ENCODE measurements at regions not wholly inside any gene's neighbourhood (a gene's known extent, or its start where the extent isn't known, plus 50 kb on each side); places are given as distances from the start of the nearest gene placed in this dataset.

DNA sequence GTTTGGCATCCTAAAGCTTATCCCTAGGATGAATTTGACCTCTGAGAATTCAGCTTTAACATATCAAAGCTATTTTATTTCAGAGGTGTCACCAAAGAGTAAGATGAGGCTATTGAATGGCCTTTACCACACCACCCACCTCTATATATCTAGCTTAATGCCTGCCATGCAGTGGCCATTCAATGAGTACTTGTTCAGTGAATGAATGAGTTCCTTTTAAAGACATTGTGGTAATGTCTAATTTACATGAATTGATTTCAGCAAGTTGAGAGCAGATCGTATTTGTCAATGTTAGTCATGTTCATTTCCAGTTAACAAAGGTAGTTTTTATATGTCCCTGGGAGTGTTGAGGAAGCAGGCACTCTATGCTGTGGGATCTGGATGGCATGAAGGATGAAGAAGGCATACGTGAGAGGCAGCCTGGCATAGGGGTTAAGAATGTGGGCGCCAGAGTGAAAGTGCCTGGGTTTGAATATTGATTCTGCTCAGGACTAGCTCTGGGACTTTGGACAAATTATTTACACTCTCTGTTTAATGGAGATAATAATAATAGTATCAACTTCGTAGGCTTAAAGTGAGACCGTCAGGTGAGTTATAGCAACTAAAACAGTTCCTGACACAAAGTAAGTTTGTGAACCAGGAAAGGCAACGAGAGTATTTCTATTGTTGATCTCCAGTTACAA is 434.1 kb upstream of the CHST9 start:
- ATAC-seq: no peak

DNA sequence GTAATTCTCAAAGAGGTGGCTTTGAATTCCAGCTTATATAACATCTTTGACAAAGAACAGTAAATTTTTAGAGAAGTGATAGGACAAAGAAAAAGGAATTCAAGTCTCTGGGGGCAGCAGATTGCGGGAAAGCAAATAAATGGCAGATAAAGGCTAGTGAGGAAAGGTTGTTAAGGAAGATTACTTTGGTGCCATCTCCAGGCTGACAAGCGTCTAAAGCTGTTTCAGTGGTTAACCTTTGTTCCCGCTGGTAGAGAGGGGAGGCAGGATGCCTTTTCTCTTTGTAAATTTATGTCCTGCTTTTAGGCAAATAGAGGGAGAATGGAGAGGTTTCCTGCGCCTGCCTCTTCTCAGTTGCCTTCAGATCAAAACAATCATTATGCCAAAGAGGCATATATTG is 431.2 kb upstream of the CHST9 start:
- no peak for ATAC-seq

DNA sequence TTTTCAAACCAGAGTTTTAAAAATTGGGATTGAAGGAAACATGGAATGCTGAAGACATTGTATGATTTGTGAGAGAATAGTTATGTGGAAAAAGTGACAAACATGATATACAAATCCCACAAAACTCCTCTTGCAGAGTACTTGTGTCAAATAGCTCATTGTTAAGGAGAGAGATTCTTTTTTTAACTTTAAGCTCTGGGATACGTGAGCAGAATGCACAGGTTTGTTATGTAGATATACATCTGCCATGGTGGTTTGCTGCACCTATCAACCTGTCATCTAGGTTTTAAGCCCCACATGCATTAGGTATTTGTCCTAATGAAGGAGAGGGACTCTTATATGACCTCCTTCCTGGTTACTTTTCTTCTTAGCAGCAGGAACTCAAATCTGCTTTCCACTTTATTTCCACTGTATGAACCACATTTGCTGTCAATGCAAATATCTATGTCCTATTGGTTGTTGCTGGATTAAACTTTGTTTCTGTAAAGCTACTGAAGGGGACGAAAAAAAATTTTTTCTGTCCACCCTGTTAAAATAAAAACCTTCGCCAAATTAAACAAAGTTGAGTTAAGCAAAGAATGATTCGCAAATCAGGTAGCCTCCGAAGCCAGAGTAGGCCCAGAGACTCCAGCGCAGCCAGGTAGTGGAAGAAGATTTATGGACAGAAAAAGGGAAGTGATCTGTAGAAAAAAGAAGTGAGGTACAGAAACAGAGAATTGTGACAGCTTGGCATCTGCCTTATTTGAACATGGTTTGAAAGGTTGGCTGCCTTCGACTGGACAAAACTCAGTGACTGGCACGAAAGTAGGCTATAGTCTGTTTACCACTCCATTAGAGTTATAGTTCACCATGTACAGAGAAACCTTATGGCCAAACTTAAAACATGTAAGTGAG is 430.1 kb upstream of the CHST9 start:
- no peak for ATAC-seq

DNA sequence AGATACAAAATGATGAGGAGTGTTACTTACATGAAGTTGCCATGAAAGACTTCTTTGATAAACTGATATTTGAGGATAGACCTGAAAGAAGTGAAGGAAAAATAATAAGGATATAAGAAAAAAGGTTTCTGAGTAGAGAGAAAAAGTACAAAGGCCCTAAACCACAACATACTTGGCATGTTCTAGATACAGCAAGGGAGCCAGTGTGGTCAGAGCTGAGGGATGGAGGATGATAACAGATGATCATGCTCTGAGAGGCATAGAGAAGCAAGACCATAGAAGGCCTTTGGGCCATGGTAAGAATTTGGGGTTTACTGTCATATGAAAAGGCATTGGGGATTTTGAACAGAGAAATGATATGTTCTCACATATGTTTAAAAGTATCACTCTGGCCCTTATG is 424.1 kb upstream of the CHST9 start:
- no peak for ATAC-seq

DNA sequence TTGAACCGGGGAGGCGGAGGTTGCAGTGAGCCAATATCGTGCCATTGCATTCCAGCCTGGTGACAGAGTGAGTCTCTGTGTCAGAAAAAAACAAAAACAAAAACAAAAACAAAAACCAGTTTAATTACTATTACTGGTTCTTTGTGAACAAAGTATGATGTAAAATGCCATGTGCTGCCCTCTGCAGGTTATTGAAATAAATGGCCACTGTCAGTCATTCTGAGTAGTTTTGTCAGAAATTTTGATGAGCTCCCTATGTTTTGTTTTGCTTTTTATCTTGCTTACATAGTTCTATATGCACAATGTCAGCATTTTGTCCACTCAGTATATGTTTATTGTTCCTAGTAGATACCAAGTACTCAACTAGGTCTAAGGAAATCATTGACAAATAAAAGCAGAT is 423.6 kb upstream of the CHST9 start:
- no peak for ATAC-seq

DNA sequence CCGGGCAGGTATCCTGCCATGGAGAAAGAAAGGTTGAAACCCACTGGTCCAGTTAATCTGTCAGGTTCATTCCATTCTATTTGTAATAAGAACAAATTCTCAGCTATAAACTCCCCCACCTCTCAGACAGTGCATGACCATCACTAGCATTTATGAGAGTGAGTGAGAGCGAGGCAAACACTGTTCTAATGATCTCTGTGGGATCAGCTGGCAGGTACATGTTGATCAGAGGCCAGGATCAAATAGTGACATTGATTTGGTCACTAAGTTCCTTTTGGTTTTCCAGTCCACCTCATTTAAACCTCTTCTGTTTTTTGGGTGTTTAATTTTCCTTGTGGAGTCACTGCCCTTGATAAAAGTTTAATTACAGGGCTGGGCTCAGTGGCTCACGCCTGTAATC is 423.1 kb upstream of the CHST9 start:
- no peak for ATAC-seq

DNA sequence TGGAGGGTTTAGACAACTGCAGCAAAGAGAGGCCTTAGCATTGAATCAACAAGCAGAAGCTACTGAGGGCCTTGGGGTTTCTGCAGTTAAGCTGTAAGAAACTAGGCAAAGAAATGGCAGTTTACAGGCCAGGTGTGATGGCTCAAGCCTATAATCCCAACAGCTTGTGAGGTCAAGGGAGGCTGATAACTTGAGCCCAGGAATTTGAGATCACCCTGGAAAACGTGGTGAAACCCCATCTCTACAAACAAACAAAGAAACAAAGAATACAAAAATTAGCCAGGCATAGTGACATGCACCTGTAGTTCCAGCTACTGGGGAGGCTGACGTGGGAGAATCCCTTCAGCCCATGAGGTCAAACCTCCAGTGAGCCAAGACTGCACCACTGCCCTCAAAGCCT is 421.6 kb upstream of the CHST9 start:
- no peak for ATAC-seq

DNA sequence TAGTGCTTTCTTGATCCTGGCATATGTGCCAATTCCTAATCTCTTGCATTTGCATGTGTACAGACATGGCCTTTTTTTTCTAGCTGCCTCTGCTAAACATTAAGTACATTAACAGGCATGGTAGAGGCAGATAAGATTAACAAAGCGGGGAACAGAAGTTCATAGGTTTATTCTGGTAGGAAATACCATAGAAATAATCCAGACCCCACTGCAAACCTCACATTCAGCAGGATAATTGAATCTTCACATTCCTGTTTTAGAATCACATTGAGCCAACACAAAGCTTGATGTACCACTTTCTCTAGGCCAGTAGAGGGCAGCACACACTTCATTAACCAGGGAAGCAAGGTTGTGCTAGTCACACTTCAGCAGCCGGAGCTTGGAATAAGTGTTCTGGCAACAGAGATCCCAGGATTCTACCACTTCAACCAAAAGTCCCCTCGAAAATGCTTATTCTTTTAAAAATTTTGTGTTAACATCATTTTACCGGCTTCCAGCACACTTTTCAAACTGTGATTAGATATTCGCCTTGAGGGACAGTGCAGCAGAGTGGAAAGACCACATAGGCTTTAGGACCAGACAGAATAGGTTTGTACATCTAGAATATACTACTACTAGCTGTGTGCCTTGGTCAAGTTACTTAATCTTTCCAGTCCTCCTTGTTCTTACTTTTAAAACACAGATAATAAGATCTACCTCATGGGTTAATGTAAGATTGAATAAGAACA is 420.2 kb upstream of the CHST9 start:
- peak; percentile 74 for ATAC-seq

DNA sequence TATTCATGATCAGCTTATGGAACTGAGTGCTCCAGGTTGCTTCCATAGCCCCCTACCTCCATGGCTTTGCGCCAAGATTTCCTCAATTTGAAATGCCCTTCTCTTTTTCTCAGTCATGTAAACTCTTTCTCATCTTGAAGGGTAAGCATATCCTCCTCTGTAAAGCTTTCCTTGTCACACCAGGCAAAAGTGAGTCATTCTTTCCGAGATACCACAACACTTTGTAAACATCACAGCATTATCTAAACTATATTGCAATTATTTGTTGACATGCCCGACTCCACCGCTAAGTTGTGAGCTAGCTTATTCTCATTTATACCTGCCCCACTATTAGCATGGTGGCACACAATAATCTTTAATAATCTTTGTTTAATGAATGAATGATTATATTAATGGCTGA is 419.5 kb upstream of the CHST9 start:
- ATAC-seq: no peak

DNA sequence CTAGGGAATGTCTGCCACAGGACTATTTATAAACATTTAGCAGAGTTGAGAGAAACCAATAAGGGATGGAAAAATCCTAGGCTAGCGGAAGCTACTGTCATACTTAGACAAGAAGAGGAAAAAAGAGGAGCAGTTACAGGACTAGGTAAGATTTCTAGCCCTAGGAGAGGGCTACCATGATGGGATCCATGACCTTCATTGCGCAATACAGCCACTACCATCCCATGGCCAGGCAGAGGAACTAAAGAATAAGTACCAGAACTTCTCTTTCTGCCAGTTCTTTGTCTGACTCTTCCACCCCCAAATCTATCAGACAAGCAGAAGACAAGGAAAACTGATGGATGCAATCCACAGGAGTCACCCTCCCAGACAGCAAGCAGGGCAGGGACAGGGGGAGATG is 417.0 kb upstream of the CHST9 start:
- ATAC-seq: no peak

DNA sequence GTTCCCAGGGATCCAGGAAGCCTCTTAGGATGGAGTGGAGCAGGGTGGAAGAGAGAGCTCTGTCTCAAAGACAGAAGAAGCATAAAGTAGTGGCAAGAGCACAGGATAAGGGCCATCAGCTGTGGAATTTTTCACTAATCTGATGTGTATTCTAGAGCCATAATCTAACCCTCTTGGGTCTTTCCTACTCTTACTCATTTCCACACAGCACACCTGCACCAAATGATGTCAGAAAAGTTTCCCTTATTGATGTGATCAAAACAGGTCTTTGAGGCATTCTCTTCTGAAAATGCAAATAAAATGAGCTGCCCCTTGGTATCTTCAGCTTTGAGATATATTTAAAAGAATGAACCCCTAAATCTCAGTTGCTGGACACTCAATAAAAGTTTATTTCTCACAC is 415.1 kb upstream of the CHST9 start:
- ATAC-seq: no peak

DNA sequence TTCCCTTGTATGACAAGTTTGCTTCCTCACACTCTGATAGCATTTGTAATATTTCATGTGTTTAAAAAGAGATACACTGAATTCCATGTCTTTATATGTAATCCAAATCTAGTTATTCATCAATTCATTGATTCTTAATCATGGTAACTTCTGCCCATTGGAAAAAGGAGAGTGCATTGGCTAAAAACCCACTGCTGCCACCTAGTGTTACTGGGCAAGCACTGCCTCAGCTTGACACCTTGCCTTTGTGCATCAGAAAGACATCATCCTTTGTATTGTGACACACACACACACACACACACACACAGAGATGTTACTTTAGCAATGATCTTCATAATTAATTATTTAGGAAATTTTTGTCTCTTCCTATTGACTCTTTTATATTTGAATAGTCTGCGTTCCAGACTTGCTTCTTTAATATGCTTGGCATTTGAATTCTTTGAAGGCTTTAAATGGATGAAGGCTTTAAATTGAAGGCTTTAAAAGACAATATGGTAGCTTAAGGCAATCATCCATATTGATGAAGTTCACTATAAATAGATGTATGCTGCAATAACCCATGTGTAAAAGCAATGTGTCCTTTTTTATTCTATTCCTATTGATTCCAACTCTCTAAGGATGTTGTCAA is 414.2 kb upstream of the CHST9 start:
- ATAC-seq: no peak

DNA sequence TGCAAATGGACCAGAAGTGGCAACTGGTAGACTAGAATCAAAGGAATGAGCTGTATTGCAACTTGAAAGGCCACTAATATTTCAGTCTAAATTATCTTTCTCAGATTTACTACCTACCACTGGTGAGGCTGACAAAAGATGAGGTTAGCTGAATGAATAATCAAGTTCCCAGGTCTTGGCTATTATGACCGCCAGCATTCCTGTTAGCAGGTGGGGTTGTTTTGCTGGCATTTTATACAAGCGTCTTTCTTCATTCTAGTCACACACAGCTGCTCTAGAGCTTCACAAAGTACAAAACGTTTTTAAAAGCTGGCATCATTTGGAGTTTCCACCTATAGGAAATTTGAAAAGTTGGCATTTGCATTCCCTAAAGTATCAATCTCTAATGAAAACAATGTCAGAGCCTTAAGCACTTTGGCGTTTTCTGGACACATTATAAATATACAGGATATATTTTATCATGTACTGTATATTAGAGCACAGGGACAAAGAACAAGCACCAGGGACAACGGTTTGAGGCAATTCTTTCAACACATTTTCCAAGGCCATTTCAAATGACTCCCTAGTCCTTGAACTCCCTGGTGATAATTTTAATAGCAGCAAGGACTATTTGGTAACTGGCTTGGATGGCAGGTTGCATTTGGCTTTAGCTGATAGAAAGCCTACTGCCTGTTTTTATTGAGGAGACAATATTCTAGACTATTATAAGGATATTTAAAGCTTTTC is 410.2 kb upstream of the CHST9 start:
- no peak for ATAC-seq

DNA sequence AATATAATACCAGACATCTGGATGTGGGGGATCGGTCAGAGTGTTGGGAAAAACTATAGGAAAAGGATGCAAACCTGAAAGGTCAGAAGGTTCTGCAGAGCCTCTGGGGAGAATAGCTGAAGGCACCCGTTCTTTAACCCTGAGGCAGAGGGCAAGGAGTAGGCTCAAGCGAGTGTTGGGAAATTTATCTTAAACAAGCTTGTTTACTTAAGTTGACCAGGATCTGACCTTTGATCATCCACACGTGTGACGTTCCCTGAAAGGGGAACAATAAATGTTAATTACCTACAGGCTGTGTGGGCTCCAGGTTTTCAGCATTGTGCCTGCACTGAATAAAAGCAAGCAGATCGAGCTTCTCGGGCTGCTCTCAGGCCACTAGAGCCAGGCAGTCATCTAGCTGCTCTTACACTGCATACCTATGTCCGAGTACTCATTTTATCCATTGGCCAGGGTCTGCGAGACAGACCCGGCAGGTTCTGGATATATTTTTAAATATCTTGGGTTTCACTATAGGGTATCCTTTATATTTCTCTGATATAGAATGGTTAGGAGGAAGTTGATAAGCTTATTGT is 400.6 kb upstream of the CHST9 start:
- no peak for ATAC-seq

DNA sequence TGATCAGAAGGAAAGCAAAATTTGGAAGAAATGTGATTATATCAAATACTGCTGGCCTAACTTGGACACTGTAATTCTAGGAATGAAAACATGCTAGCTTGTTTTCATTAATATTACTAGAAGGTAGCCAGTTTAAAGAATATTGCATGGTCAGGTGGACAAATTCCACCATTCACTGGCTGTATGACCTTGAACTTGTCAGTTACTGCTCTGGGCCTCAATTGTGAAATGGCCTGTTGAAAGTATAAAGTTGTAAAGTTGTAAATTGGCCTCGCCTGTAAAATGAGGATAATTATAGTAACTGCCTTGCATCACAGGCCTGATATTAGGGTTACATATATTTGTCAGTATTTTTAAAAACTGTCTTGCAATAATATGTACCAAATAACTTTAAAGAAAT is 398.4 kb upstream of the CHST9 start:
- no peak for ATAC-seq

DNA sequence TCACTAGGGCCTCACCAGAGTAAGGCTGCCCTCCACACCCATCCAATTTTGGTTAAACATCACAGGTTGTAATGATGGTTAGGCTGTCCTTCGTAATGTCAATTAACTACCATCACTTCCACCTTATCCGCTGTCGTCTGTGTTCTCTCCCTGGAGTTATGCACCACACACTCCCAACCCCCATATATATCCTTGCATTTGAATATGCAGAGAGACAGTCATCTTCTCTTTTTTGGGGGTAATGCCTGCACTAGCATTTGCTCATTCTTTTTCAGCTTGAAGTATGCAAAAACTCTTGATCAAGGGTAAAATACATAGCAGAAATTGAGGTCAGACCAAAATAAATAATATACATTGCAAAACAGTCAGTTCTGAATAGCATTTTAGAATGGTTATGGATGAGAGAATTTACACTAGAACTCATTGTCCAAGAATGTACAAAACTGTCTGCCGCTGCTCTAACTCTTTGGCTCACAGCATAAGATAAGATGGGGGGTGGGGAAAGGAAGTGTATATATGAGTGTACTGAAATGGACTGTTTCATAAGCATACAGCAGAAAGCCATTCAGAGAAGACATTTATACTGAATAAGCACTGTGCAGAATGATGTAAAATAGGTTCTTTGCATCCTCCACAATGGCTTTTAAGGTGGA is 397.8 kb upstream of the CHST9 start:
- ATAC-seq: no peak

DNA sequence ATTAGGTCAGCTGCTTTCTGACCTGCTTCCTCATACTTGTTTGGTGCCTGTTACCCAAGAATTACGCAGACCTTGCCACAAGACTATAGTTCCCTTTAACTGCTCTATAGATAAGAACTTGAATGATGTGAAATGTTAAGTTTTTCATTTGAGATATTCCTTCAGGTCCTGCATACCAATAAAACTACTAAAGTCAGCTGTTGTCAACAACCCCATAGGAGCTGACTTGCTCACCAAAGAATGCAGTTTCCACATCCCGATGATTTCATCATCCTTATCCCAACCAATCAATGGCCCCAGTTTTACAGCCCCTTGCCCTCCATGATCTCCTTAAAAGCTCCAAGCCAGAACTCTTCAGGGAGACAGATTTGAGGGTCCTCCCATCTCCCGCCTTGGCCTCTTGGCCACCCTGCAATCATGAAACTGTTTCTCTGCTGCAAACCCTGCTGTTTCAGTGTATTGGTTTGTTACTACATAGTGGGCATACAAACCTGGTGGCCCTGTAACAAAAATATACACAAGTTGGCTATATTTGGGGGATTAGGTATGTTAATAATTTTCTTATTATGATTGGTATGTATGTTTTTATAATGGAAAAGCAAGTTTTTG is 396.3 kb upstream of the CHST9 start:
- ATAC-seq: no peak

DNA sequence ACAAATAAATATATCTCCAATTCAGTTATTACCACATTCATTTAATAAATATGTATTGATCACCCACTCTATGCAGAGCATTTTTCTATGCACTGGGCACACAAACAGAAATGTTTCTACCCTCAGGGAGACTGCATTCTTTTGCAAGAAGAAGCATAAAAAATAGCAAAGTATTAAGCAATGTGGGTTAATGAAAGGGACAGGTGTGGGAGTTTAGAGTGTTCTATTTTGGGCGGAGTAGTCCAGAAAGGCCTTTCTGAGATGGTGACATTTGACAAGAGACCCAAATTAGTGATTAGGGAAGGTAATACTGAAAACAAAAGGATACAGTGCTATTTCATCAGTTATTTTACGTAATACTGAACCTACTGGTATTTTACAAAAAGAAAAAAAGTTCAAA is 394.3 kb upstream of the CHST9 start:
- no peak for ATAC-seq

DNA sequence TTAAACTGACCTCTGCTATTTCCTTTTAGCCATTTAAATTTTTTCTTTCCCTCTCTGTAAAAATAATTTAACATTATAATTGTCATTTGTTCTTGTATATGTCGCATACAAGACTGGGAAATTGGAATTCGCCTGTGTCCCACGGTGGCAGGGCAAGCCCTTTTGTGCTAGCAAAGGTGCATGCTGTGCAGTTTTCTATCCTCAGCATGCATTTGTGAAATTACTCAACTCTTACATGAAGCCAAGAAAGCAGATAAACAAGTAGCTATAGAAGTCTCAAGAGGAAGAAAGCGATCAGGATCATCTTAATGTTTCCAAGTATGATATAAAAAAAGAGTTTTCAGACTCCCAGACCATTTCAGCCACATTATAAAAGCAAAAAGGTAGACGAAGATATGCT is 392.6 kb upstream of the CHST9 start:
- no peak for ATAC-seq

DNA sequence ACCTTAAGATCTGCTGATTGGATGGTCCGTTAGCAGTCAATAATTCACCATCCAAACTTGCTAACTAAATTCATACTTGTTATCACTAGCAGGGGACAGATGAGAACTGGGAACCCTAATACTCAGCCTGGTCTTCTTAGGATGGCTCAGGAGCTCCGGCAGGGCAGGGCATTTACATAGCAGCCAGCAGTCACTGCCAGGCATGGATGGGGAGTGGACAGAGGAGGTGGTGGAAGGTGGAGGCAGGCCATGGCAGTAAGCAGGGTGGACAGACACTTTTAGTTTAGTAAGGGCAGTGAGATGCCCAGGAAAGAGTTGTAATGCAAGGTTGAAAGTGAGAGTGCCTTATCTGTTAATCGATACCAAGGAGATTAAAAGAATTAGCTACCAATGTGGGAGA is 392.2 kb upstream of the CHST9 start:
- no peak for ATAC-seq

DNA sequence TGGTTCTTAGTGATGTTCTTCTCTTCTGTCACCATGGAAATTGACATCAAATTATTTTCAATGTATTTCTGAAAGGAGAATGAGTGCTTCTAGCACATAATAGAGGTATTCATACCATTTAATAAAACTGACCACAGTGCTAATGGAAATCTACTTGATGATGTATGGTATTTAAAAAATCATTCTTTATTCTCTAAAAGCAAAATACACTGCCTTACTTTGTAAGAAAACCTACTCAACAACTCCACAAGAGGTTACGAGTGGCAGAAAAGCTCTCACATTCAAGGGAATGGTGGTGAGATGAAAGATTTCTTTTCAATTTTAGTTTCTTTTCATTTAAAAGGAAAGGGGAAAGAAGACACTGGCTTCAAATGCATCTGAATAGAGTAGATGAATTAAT is 382.3 kb upstream of the CHST9 start:
- ATAC-seq: no peak
